GM12878 (cell line): ENCODE measurements at regions not wholly inside any gene's neighbourhood (a gene's known extent, or its start where the extent isn't known, plus 50 kb on each side); places are given as distances from the start of the nearest gene placed in this dataset.
A peak's percentile ranks its signal among the peaks of the same experiment; 100 is the strongest.
"Not testable (repeated sequence)": the region's sequence is repeated elsewhere in the genome, so short reads cannot be mapped to it uniquely, and the experiment has no call there.

Source experiments
- ATAC-seq: fragments of 200-7000 bp; cut with Tn5 transposase; 3 replicates; pipeline ENCODE4 v1.9.1; 2020; ENCODE audit warnings: mild to moderate bottlenecking, moderate library complexity
- BruUV-seq: library from RNA; stranded (reverse); fragments of 400-500 nt; replicated peaks from 2 replicates; lab custom pipeline; 2021; lab: Mats Ljungman, UMichigan
- CTCF ChIA-PET: fragments of 300-600 bp; sonication (Branson Sonifier 250); formaldehyde crosslinking; extraction: SDS; loops from one replicate; lab custom pipeline; 2021; ENCODE audit warnings: inconsistent platforms; lab: Yijun Ruan, JAX
- POLR2A ChIA-PET: fragments of 350-600 bp; formaldehyde crosslinking; extraction: SDS; loops from one replicate; lab custom pipeline; 2021; ENCODE audit warnings: inconsistent platforms; lab: Charles Lee
- RAD21 ChIA-PET: fragments of 300-600 bp; sonication (Branson Sonifier 250); formaldehyde crosslinking; loops from one replicate; lab custom pipeline; 2023; ENCODE audit warnings: antibody characterized with exemption; ENCODE audit not compliant: unreplicated experiment; lab: Charles Lee
- SMC1A ChIA-PET: fragments of 300-600 bp; sonication (Branson Sonifier 250); formaldehyde crosslinking; loops from one replicate; lab custom pipeline; 2023; ENCODE audit not compliant: unreplicated experiment, uncharacterized antibody; lab: Charles Lee
- DNase-seq: peaks from one replicate; pipeline ENCODE4 v3.0.0-alpha.2; 2011; ENCODE audit warnings: low read depth, low spot score
- FAIRE-seq: peaks from 3 replicates; lab custom pipeline; 2011; peaks lifted over from hg19 to GRCh38; lab: Jason Lieb, UNC
- H2AFZ ChIP-seq: 2 replicates; pipeline ENCODE4 v1.6.0; 2011; ENCODE audit warnings: low read depth, low read length, control low read depth; ENCODE audit not compliant: control insufficient read depth
- H3K27ac ChIP-seq: 2 replicates; pipeline ENCODE4 v1.5.1; 2011; ENCODE audit warnings: control low read depth; ENCODE audit not compliant: control insufficient read depth, insufficient read depth
- H3K27me3 ChIP-seq, 2 experiments: replicated peaks in 1 of 2; 2 replicates each; pipeline versions ENCODE4 v1.6.0 to v1.6.1; 2011; ENCODE audit warnings: low read length in 1 of 2; ENCODE audit not compliant: control insufficient read depth in 2 of 2, insufficient read depth in 2 of 2
- H3K36me3 ChIP-seq, 2 experiments: 2 replicates each; pipeline ENCODE4 v1.5.1; 2011; ENCODE audit warnings: low read length in 1 of 2; ENCODE audit not compliant: control insufficient read depth in 2 of 2, insufficient read depth in 2 of 2
- H3K4me1 ChIP-seq: 2 replicates; pipeline ENCODE4 v1.6.1; 2011; ENCODE audit warnings: mild to moderate bottlenecking, low read length, moderate library complexity, mixed read lengths; ENCODE audit not compliant: control insufficient read depth, insufficient read depth
- H3K4me2 ChIP-seq: 2 replicates; pipeline ENCODE4 v1.6.0; 2011; ENCODE audit warnings: control low read depth; ENCODE audit not compliant: control insufficient read depth, insufficient read depth
- H3K4me3 ChIP-seq: fragments of 200-600 bp; sonication (generic); 2 replicates; pipeline ENCODE4 v1.5.1; 2016
- H3K79me2 ChIP-seq: 2 replicates; pipeline ENCODE4 v1.6.0; 2011; ENCODE audit warnings: low read length; ENCODE audit not compliant: control insufficient read depth, insufficient read depth
- H3K9ac ChIP-seq: 2 replicates; pipeline ENCODE4 v1.8.0; 2011; ENCODE audit warnings: low read length, control low read depth, mixed read lengths; ENCODE audit not compliant: control insufficient read depth, insufficient read depth
- H3K9me3 ChIP-seq: replicated peaks from 3 replicates; pipeline ENCODE4 v1.5.1; 2011; ENCODE audit warnings: mild to moderate bottlenecking, low read length; ENCODE audit not compliant: control insufficient read depth, insufficient read depth
- H4K20me1 ChIP-seq: 2 replicates; pipeline ENCODE4 v1.6.0; 2011; ENCODE audit not compliant: control insufficient read depth, insufficient read depth
- BMI1 ChIP-seq: fragments of 450-650 bp; IDR thresholded peaks from 2 replicates; pipeline ENCODE4 v1.6.1; 2016; ENCODE audit warnings: mild to moderate bottlenecking, moderate library complexity, borderline replicate concordance
- EGR1 ChIP-seq, 2 experiments: IDR thresholded peaks; 1 replicate in 1 of 2; 2 replicates in 1 of 2; pipeline ENCODE4 v1.6.1; 2011 to 2012; ENCODE audit warnings: low read depth in 2 of 2, low read length in 2 of 2, borderline replicate concordance in 1 of 2, mild to moderate bottlenecking in 1 of 2, moderate library complexity in 1 of 2
- MTA3 ChIP-seq: IDR thresholded peaks from 2 replicates; pipeline ENCODE4 v1.6.1; 2012; ENCODE audit warnings: low read length, inconsistent platforms, borderline replicate concordance
- MYC ChIP-seq: IDR thresholded peaks from 2 replicates; pipeline ENCODE4 v1.6.1; 2011; ENCODE audit warnings: mild to moderate bottlenecking, low read length, moderate library complexity, inconsistent platforms; ENCODE audit not compliant: insufficient read depth, insufficient replicate concordance, insufficient read length, severe bottlenecking
- NBN ChIP-seq: fragments of 450-650 bp; IDR thresholded peaks from 2 replicates; pipeline ENCODE4 v1.6.1; 2016
- NFXL1 ChIP-seq: fragments of 450-650 bp; IDR thresholded peaks from 2 replicates; pipeline ENCODE4 v1.6.1; 2017; ENCODE audit warnings: antibody characterized with exemption, mild to moderate bottlenecking, borderline replicate concordance
- NRF1 ChIP-seq: conservative IDR thresholded peaks from 2 replicates; pipeline ENCODE4 v1.6.1; 2011; ENCODE audit warnings: mild to moderate bottlenecking, low read depth, low read length, improper control_type of control experiment
- POU2F2 ChIP-seq: IDR thresholded peaks from 3 replicates; pipeline ENCODE4 v1.6.1; 2011; ENCODE audit warnings: low read depth, mild to moderate bottlenecking, low read length, borderline replicate concordance
- RFX5 ChIP-seq: IDR thresholded peaks from 2 replicates; pipeline ENCODE4 v1.6.1; 2011; ENCODE audit warnings: low read depth, low read length, improper control_type of control experiment
- TAF1 ChIP-seq: IDR thresholded peaks from 2 replicates; pipeline ENCODE4 v1.6.1; 2011; ENCODE audit warnings: mild to moderate bottlenecking, low read depth, low read length, borderline replicate concordance
- YY1 ChIP-seq: IDR thresholded peaks from 2 replicates; pipeline ENCODE4 v1.6.1; 2011; ENCODE audit warnings: low read depth, mild to moderate bottlenecking, low read length
- ZNF24 ChIP-seq: fragments of 450-650 bp; IDR thresholded peaks from 2 replicates; pipeline ENCODE4 v1.6.1; 2017; ENCODE audit warnings: antibody characterized with exemption, mild to moderate bottlenecking
- WGBS: methylation state at CpG from one replicate; pipeline ENCODE4 v1.1.6; 2016; ENCODE audit warnings: low lambda C conversion rate; ENCODE audit not compliant: insufficient replicate concordance, insufficient coverage; ENCODE audit errors: missing lambda C conversion rate; 5-methylcytosine and 5-hydroxymethylcytosine counted together
- in situ Hi-C: fragments of 300-500 bp; cut with MboI; formaldehyde crosslinking; loops from 9 replicates; pipeline ENCODE4 v1.14.3; 2018; ENCODE audit warnings: mixed read lengths
- intact Hi-C: fragments of 100-400 bp; cut with micrococcal nuclease; formaldehyde crosslinking; loops from one replicate; pipeline ENCODE4 v1.14.2; 2022; ENCODE audit not compliant: unreplicated experiment
- TF ChIP-seq, protein P1 (sequence below): fragments of 450-650 bp; IDR thresholded peaks from 2 replicates; pipeline ENCODE4 v1.6.1; 2016; ENCODE audit warnings: mild to moderate bottlenecking
- TF ChIP-seq, protein P2 (sequence below): IDR thresholded peaks from 2 replicates; pipeline ENCODE4 v1.6.1; 2011; ENCODE audit warnings: borderline replicate concordance, low read depth, mild to moderate bottlenecking, moderate library complexity, low read length; ENCODE audit not compliant: insufficient read depth, poor library complexity, severe bottlenecking

DNA sequence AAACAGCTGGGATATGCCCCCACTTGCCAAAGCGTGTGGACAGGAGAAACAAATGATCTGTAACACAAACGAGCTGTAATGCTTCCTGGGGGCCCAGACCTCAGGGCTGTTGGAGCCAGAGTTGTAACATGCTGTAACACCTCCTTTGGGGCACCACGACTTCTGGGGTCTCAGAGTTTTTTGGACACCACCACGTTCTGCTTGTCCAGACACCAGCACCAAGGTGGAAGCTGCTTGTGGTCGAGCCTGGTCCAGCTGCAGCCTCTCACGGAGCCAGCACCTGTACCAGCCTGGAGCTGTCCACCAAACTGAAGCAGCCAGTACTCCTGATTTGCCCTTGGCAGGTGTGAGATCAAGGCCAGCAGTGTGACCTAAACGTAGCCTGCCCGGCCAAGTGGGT lies 879.4 kb downstream of the SLC6A15 start (continued):
- TF ChIP-seq POU2F2 (no peak), MTA3 (no peak)
- TF ChIP-seq, all 136 proteins: peak for 0

DNA sequence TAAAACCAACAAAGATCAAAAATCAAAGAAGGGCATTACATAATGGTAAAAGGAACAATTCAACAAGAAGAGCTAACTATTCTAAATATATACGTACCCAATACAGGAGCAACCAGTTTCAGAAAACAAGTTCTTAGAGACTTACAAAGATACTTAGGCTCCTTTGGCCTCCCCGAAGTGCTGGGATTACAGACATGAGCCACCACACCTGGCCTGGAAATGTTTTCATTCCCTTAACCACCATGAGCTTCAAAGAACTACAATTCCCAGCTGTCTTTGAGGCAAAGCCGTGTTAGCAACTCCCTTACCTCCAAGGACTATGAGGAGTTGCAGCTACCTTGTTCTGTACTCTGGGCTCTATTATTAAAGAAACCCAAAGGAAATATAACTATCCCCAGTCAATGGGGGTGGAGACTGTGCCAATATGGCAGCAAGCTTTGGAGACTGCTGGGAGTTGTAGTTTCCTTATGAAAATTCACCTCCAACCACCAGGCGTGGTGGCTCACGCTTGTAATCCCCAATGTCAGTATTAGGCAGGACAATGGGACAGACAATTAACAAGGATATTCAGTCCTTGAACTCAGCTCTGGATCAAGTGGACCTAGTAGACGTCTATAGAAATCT lies 893.9 kb downstream of the SLC6A15 start:
- BruUV-seq, H3K27ac ChIP-seq: not testable (repeated sequence)
- 40% methylated on average over 6 of the region's 6 CpGs for WGBS

DNA sequence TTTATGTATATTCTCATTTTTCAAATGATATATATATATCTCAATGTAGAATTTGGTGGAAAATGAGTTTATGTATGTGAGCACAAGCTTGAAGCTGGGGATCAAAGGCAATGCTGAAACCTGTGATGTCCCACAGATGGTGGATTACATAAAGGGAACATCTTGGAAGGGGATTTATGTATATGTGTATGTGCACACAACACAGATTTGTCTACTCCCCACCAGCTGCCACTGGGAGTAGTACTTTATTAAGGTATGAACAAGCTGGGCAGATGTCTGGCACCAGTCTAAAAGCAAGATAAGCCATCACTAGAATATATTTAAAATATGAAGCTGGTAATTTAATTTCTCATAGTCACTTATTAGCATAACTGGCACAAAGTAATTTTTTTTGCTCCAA lies 895.6 kb downstream of the SLC6A15 start:
- no TSS peak for BruUV-seq
- no peak for DNase-seq
- H3K27ac ChIP-seq: no peak overlapping the region
- ChIA-PET CTCF (no interaction called here), SMC1A (interaction anchor here (0.9 kb wide), 1 partner anchor 80 kb away, joined by 3 read pairs; no protein-coding TSS in a partner anchor), RAD21 (no interaction called here), POLR2A (no interaction called here)
- no peaks in the 10 kb centered on the region for H3K79me2 ChIP-seq
- no peak overlapping the region for H3K9ac ChIP-seq
- no peak for FAIRE-seq
- H2AFZ ChIP-seq: no peak overlapping the region
- no peaks in the 10 kb centered on the region for H4K20me1 ChIP-seq
- H3K4me1 ChIP-seq: no peaks in the 10 kb centered on the region
- no peak for ATAC-seq
- no peaks in the 10 kb centered on the region for H3K27me3 ChIP-seq
- H3K4me3 ChIP-seq: no peak overlapping the region
- no peak overlapping the region for H3K4me2 ChIP-seq
- no peaks in the 10 kb centered on the region for H3K36me3 ChIP-seq
- no peaks in the 10 kb centered on the region for H3K9me3 ChIP-seq
- intact Hi-C loops: no loop called here
- in situ Hi-C loops: loop anchor here (25.0 kb wide), 1 partner anchor 95 kb away; no protein-coding TSS in a partner anchor
- TF ChIP-seq TAF1: no peak
- no peak for TF ChIP-seq EGR1 (IDR thresholded peaks at IDR 0.05; ENCODE audit: borderline replicate concordance in 1 of 2, low read depth in 2 of 2, low read length in 2 of 2)
- TF ChIP-seq, protein P1, sequence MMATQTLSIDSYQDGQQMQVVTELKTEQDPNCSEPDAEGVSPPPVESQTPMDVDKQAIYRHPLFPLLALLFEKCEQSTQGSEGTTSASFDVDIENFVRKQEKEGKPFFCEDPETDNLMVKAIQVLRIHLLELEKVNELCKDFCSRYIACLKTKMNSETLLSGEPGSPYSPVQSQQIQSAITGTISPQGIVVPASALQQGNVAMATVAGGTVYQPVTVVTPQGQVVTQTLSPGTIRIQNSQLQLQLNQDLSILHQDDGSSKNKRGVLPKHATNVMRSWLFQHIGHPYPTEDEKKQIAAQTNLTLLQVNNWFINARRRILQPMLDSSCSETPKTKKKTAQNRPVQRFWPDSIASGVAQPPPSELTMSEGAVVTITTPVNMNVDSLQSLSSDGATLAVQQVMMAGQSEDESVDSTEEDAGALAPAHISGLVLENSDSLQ: no peak
- TF ChIP-seq NRF1: no peak
- no peak for TF ChIP-seq ZNF24
- TF ChIP-seq NBN: no peak
- no peak for TF ChIP-seq YY1
- no peak for TF ChIP-seq MYC
- TF ChIP-seq, protein P2, sequence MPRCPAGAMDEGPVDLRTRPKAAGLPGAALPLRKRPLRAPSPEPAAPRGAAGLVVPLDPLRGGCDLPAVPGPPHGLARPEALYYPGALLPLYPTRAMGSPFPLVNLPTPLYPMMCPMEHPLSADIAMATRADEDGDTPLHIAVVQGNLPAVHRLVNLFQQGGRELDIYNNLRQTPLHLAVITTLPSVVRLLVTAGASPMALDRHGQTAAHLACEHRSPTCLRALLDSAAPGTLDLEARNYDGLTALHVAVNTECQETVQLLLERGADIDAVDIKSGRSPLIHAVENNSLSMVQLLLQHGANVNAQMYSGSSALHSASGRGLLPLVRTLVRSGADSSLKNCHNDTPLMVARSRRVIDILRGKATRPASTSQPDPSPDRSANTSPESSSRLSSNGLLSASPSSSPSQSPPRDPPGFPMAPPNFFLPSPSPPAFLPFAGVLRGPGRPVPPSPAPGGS: no peak
- TF ChIP-seq BMI1: no peak
- no peak for TF ChIP-seq RFX5
- TF ChIP-seq NFXL1: no peak

More for the DNA sequence above, 893.9 kb downstream of the SLC6A15 start:
- H3K4me2 ChIP-seq, CTCF ChIA-PET, DNase-seq, H3K36me3 ChIP-seq, POLR2A ChIA-PET, H3K4me3 ChIP-seq, intact Hi-C loops, H3K27me3 ChIP-seq, H4K20me1 ChIP-seq, H3K9ac ChIP-seq, H2AFZ ChIP-seq, H3K9me3 ChIP-seq, RAD21 ChIA-PET, H3K79me2 ChIP-seq, H3K4me1 ChIP-seq, ATAC-seq: not testable (repeated sequence)
- in situ Hi-C loops: loop anchor here (25.0 kb wide), 1 partner anchor 94 kb away; no protein-coding TSS in a partner anchor
- peak; percentile 38 for FAIRE-seq
- SMC1A ChIA-PET: interaction anchor here (1.5 kb wide), 1 partner anchor 16 kb away, joined by 3 read pairs; no protein-coding TSS in a partner anchor
